SK-N-SH treated with all-trans-retinoic acid at 6 μM for 48 hours (cell line): ENCODE measurements at regions not wholly inside any gene's neighbourhood (a gene's known extent, or its start where the extent isn't known, plus 50 kb on each side); places are given as distances from the start of the nearest gene placed in this dataset.

Source experiments
- ATAC-seq: fragments of 200-7000 bp; cut with Tn5 transposase; 3 replicates; pipeline ENCODE4 v1.9.1; 2020; ENCODE audit warnings: mild to moderate bottlenecking, moderate library complexity
- ARNTL ChIP-seq: fragments of 450-650 bp; formaldehyde crosslinking; IDR thresholded peaks from 2 replicates; pipeline ENCODE4 v1.5.0; 2020; ENCODE audit warnings: low read depth, mild to moderate bottlenecking, moderate library complexity, borderline replicate concordance
- BACH2 ChIP-seq: fragments of 250-450 bp; sonication (Bioruptor Pico); IDR thresholded peaks from 2 replicates; pipeline ENCODE4 v1.9.0; 2021; ENCODE audit warnings: mild to moderate bottlenecking, borderline replicate concordance
- CREB5 ChIP-seq: fragments of 250-450 bp; sonication (Bioruptor Pico); IDR thresholded peaks from 2 replicates; pipeline ENCODE4 v1.5.1; 2020; ENCODE audit warnings: low read depth, mild to moderate bottlenecking, moderate library complexity
- CSDC2 ChIP-seq: fragments of 250-450 bp; sonication (Bioruptor Pico); IDR thresholded peaks from 2 replicates; pipeline ENCODE4 v1.5.0; 2020; ENCODE audit warnings: mild to moderate bottlenecking, moderate library complexity
- CSRNP3 ChIP-seq: fragments of 250-450 bp; sonication (Bioruptor Pico); IDR thresholded peaks from 2 replicates; pipeline ENCODE4 v1.5.1; 2021; ENCODE audit warnings: mild to moderate bottlenecking, moderate library complexity
- ESRRG ChIP-seq: fragments of 250-450 bp; sonication (Bioruptor Pico); IDR thresholded peaks from 2 replicates; pipeline ENCODE4 v1.6.1; 2021; ENCODE audit warnings: mild to moderate bottlenecking
- GLIS3 ChIP-seq: fragments of 250-450 bp; sonication (Bioruptor Pico); IDR thresholded peaks from 2 replicates; pipeline ENCODE4 v1.5.0; 2020; ENCODE audit warnings: mild to moderate bottlenecking, moderate library complexity
- ISL1 ChIP-seq: fragments of 250-450 bp; sonication (Bioruptor Pico); IDR thresholded peaks from 2 replicates; pipeline ENCODE4 v2.1.2; 2022; ENCODE audit warnings: mild to moderate bottlenecking, moderate library complexity
- OSR1 ChIP-seq: fragments of 250-450 bp; sonication (Bioruptor Pico); IDR thresholded peaks from 2 replicates; pipeline ENCODE4 v1.8.0; 2022; ENCODE audit warnings: moderate library complexity, mild to moderate bottlenecking, inconsistent platforms
- POU6F1 ChIP-seq: fragments of 250-450 bp; sonication (Bioruptor Pico); IDR thresholded peaks from 2 replicates; pipeline ENCODE4 v1.8.0; 2021; ENCODE audit warnings: low read depth, mild to moderate bottlenecking, moderate library complexity, borderline replicate concordance
- PPARA ChIP-seq: fragments of 250-450 bp; sonication (Bioruptor Pico); IDR thresholded peaks from 2 replicates; pipeline ENCODE4 v1.5.0; 2020; ENCODE audit warnings: mild to moderate bottlenecking, borderline replicate concordance
- RARB ChIP-seq: fragments of 250-450 bp; sonication (Bioruptor Pico); IDR thresholded peaks from 2 replicates; pipeline ENCODE4 v1.8.0; 2021; ENCODE audit warnings: mild to moderate bottlenecking, moderate library complexity
- SNAI2 ChIP-seq: fragments of 250-450 bp; sonication (Bioruptor Pico); IDR thresholded peaks from 2 replicates; pipeline ENCODE4 v1.5.0; 2020; ENCODE audit warnings: mild to moderate bottlenecking, moderate library complexity
- TOX ChIP-seq: fragments of 250-450 bp; sonication (Bioruptor Pico); IDR thresholded peaks from 2 replicates; pipeline ENCODE4 v1.8.0; 2021; ENCODE audit warnings: mild to moderate bottlenecking, moderate library complexity, borderline replicate concordance
- ZC3H10 ChIP-seq: fragments of 250-450 bp; sonication (Bioruptor Pico); IDR thresholded peaks from 2 replicates; pipeline ENCODE4 v1.5.1; 2021; ENCODE audit warnings: mild to moderate bottlenecking, moderate library complexity
- ZFP3 ChIP-seq: fragments of 250-450 bp; sonication (Bioruptor Pico); IDR thresholded peaks from 2 replicates; pipeline ENCODE4 v1.5.0; 2020; ENCODE audit warnings: mild to moderate bottlenecking, moderate library complexity
- ZFP30 ChIP-seq: fragments of 450-650 bp; formaldehyde crosslinking; IDR thresholded peaks from 2 replicates; pipeline ENCODE4 v1.5.0; 2022; ENCODE audit warnings: mild to moderate bottlenecking, moderate library complexity
- ZNF565 ChIP-seq: fragments of 450-650 bp; formaldehyde crosslinking; conservative IDR thresholded peaks from 2 replicates; pipeline ENCODE4 v1.5.0; 2020; ENCODE audit warnings: low read depth, mild to moderate bottlenecking, moderate library complexity
- ZNF70 ChIP-seq: fragments of 450-650 bp; formaldehyde crosslinking; IDR thresholded peaks from 2 replicates; pipeline ENCODE4 v1.5.0; 2020; ENCODE audit warnings: mild to moderate bottlenecking, moderate library complexity
- TF ChIP-seq, protein P1 (sequence below): fragments of 250-450 bp; sonication (Bioruptor Pico); IDR thresholded peaks from 2 replicates; pipeline ENCODE4 v1.5.0; 2020; ENCODE audit warnings: mild to moderate bottlenecking, moderate library complexity
- TF ChIP-seq, protein P2 (sequence below): fragments of 250-450 bp; sonication (Bioruptor Pico); IDR thresholded peaks from 2 replicates; pipeline ENCODE4 v1.8.0; 2020; ENCODE audit warnings: mild to moderate bottlenecking, moderate library complexity, borderline replicate concordance

DNA sequence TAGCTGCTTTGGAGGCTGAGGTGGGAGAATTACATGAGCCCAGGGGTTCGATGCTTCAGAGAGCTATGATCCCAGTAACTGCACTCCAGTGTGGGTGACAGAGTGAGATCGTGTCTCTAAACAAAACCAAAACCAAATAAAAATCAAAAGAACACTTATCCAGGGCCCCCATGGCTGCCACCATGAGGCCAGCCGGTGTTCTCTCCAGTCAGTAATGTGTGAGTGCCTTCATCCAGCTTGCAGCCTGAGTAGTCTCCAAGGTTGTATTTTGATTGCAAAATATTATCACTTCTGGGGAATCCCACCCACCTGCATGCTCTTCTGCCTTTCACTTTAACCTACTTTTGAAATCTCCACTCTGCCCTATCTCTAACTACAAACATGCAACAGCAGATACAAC, 221.0 kb upstream of the WSB1 start (continued):
- TF ChIP-seq ZNF565 (CRISPR knock-in tag) (no peak), GLIS3 (CRISPR knock-in tag) (no peak), ZNF70 (CRISPR knock-in tag) (no peak), BACH2 (CRISPR knock-in tag) (no peak), CSDC2 (no peak), TOX (CRISPR knock-in tag) (no peak), RARB (CRISPR knock-in tag) (no peak), ZFP30 (CRISPR knock-in tag) (no peak)

GRCh38 chr17:27076814-27077213, 217.1 kb upstream of the WSB1 start:
- ATAC-seq = no peak

GRCh38 chr17:27078296-27078695, 215.6 kb upstream of the WSB1 start:
- TF ChIP-seq OSR1 (CRISPR knock-in tag) (no peak), ZFP3 (no peak), RARB (CRISPR knock-in tag) (no peak), PPARA (CRISPR knock-in tag) (no peak), ZFP30 (CRISPR knock-in tag) (no peak), SNAI2 (CRISPR knock-in tag) (no peak), ZNF70 (CRISPR knock-in tag) (no peak), ZC3H10 (CRISPR knock-in tag) (no peak), ARNTL (no peak), CSRNP3 (no peak), ISL1 (no peak), TOX (CRISPR knock-in tag) (no peak), ESRRG (no peak)
- TF ChIP-seq, protein P1, sequence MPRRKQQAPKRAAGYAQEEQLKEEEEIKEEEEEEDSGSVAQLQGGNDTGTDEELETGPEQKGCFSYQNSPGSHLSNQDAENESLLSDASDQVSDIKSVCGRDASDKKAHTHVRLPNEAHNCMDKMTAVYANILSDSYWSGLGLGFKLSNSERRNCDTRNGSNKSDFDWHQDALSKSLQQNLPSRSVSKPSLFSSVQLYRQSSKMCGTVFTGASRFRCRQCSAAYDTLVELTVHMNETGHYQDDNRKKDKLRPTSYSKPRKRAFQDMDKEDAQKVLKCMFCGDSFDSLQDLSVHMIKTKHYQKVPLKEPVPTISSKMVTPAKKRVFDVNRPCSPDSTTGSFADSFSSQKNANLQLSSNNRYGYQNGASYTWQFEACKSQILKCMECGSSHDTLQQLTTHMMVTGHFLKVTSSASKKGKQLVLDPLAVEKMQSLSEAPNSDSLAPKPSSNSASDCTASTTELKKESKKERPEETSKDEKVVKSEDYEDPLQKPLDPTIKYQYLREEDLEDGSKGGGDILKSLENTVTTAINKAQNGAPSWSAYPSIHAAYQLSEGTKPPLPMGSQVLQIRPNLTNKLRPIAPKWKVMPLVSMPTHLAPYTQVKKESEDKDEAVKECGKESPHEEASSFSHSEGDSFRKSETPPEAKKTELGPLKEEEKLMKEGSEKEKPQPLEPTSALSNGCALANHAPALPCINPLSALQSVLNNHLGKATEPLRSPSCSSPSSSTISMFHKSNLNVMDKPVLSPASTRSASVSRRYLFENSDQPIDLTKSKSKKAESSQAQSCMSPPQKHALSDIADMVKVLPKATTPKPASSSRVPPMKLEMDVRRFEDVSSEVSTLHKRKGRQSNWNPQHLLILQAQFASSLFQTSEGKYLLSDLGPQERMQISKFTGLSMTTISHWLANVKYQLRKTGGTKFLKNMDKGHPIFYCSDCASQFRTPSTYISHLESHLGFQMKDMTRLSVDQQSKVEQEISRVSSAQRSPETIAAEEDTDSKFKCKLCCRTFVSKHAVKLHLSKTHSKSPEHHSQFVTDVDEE = no peak
- ATAC-seq = no peak

More at GRCh38 chr17:27076814-27077213, 217.1 kb upstream of the WSB1 start:
- TF ChIP-seq ZNF565 (CRISPR knock-in tag) = no peak
- no peak for TF ChIP-seq CREB5 (CRISPR knock-in tag)
- TF ChIP-seq ZC3H10 (CRISPR knock-in tag) = no peak
- no peak for TF ChIP-seq ZFP30 (CRISPR knock-in tag)
- no peak for TF ChIP-seq ARNTL
- TF ChIP-seq RARB (CRISPR knock-in tag) = no peak
- no peak for TF ChIP-seq CSDC2
- TF ChIP-seq BACH2 (CRISPR knock-in tag) = no peak
- no peak for TF ChIP-seq POU6F1
- no peak for TF ChIP-seq TOX (CRISPR knock-in tag)
- no peak for TF ChIP-seq ZFP3
- TF ChIP-seq, protein P2, sequence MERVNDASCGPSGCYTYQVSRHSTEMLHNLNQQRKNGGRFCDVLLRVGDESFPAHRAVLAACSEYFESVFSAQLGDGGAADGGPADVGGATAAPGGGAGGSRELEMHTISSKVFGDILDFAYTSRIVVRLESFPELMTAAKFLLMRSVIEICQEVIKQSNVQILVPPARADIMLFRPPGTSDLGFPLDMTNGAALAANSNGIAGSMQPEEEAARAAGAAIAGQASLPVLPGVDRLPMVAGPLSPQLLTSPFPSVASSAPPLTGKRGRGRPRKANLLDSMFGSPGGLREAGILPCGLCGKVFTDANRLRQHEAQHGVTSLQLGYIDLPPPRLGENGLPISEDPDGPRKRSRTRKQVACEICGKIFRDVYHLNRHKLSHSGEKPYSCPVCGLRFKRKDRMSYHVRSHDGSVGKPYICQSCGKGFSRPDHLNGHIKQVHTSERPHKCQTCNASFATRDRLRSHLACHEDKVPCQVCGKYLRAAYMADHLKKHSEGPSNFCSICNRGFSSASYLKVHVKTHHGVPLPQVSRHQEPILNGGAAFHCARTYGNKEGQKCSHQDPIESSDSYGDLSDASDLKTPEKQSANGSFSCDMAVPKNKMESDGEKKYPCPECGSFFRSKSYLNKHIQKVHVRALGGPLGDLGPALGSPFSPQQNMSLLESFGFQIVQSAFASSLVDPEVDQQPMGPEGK (CRISPR knock-in tag) = no peak
- no peak for TF ChIP-seq ISL1
- no peak for TF ChIP-seq ZNF70 (CRISPR knock-in tag)
